HPDE6-E6E7 (cell line): ENCODE measurements at regions not wholly inside any gene's neighbourhood (a gene's known extent, or its start where the extent isn't known, plus 50 kb on each side); places are given as distances from the start of the nearest gene placed in this dataset.

Experiments
- DNase-seq: peaks from one replicate; pipeline ENCODE4 v3.0.0; 2011; ENCODE audit warnings: missing footprints; ENCODE audit errors: extremely low spot score

- DNase-seq: no peak
These were observed 268.7 kb downstream of the ALG10 start for GRCh38 chr12:34291001-34291400.

GRCh38 chr12:34291426-34291901, 269.2 kb downstream of the ALG10 start:
- DNase-seq: no peak

- no peak for DNase-seq
These were observed 270.7 kb downstream of the ALG10 start for GRCh38 chr12:34292736-34293625.

GRCh38 chr12:34294137-34294536, 271.8 kb downstream of the ALG10 start:
- no peak for DNase-seq

- no peak for DNase-seq
These were observed 272.5 kb downstream of the ALG10 start for GRCh38 chr12:34294671-34295365.

- DNase-seq: no peak
These were observed 273.3 kb downstream of the ALG10 start for GRCh38 chr12:34295366-34296142.

GRCh38 chr12:34296143-34297041, 274.1 kb downstream of the ALG10 start:
- DNase-seq: no peak

- no peak for DNase-seq
These were observed 275.0 kb downstream of the ALG10 start for GRCh38 chr12:34297126-34297789.

- no peak for DNase-seq
These were observed 275.5 kb downstream of the ALG10 start for GRCh38 chr12:34297790-34298164.

GRCh38 chr12:34298176-34298970, 276.1 kb downstream of the ALG10 start:
- DNase-seq: no peak

GRCh38 chr12:34298971-34299801, 276.9 kb downstream of the ALG10 start:
- no peak for DNase-seq

- DNase-seq: no peak
These were observed 277.5 kb downstream of the ALG10 start for GRCh38 chr12:34299802-34300193.

- no peak for DNase-seq
These were observed 278.3 kb downstream of the ALG10 start for GRCh38 chr12:34300376-34301250.

GRCh38 chr12:34301251-34302130, 279.2 kb downstream of the ALG10 start:
- no peak for DNase-seq

GRCh38 chr12:34302131-34302885, 280.0 kb downstream of the ALG10 start:
- no peak for DNase-seq
